Left kidney (tissue), 1 donor: ENCODE measurements at regions not wholly inside any gene's neighbourhood (a gene's known extent, or its start where the extent isn't known, plus 50 kb on each side); places are given as distances from the start of the nearest gene placed in this dataset.
"Not testable (repeated sequence)": the region's sequence is repeated elsewhere in the genome, so short reads cannot be mapped to it uniquely, and the experiment has no call there.

ENCODE experiments used
- DNase-seq: peaks from one replicate; pipeline ENCODE4 v3.0.0-alpha.2; 2013

- no peak for DNase-seq
Observed at GRCh38 chr6:37580176-37580955, 80.7 kb upstream of the CCDC167 start.

DNA sequence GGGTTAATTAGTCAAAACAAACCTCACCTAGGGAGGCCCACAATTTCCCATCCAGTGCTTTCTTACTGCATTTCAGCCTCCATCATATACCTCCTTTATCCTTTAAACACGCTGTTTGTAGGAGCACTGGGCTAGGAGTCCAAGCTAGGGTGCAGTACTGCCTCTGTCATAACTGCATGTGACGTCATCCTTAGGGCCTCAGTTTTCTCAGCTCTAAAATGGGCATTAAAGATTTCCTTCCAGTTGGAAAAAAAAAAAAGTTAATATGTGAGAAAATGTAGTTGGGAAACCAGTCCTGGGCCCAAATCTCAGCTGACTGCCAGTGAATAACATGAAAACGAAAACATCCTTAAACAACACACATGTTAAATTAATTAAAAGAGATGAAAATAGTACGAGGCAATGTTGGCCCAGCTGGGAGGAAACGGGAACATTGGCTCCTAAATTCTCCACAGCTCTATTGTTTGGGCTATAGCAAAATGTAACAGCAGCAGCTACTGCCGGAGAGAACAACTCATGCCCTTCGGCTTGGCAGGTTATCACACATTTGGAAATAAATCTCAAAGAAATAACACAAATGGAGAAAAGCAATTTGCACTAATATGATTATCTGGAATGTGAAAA, 79.9 kb upstream of the CCDC167 start:
- no peak for DNase-seq

DNA sequence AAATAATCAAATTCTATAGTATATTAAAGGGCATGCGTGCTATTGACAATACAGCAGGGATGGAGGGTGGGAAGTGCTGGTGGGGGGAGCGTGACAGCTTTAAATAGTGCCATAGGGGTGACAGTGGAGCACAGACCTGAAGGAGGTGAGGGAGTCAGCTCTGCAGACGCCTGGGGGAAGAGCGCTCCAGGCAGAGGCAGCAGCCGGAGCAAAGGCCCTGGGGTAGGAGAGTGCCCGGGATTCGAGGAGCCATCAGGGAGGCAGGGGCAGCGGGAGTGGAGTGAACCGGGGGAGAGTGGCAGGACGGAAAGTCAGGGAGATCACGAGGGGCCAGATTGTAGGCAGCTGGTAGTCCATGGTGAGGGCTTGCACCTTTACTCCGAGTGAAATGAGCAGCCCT, 78.4 kb upstream of the CCDC167 start:
- DNase-seq, result no peak

GRCh38 chr6:37576336-37576737, 76.6 kb upstream of the CCDC167 start:
- DNase-seq, result no peak

GRCh38 chr6:37575221-37575620, 75.5 kb upstream of the CCDC167 start:
- DNase-seq, result no peak

DNA sequence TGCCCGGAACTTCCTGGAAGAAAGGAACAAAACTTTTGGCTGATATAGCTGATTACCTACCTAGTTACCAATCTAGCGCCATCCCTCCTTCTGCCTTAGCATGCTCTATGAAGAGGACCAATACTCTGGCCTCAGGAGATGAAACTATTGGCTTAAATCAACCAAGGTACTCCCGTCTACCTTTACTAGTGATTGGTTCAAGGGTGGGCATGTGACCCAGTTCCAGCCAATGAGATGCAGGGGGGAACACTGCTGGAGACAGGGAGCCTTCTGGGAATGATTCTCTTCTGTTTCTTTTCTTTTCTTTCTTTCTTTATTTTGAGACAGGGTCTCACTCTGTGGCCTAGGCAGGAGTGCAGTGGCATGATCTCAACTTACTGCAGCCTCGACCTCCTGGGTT, 72.6 kb upstream of the CCDC167 start:
- no peak for DNase-seq

DNA sequence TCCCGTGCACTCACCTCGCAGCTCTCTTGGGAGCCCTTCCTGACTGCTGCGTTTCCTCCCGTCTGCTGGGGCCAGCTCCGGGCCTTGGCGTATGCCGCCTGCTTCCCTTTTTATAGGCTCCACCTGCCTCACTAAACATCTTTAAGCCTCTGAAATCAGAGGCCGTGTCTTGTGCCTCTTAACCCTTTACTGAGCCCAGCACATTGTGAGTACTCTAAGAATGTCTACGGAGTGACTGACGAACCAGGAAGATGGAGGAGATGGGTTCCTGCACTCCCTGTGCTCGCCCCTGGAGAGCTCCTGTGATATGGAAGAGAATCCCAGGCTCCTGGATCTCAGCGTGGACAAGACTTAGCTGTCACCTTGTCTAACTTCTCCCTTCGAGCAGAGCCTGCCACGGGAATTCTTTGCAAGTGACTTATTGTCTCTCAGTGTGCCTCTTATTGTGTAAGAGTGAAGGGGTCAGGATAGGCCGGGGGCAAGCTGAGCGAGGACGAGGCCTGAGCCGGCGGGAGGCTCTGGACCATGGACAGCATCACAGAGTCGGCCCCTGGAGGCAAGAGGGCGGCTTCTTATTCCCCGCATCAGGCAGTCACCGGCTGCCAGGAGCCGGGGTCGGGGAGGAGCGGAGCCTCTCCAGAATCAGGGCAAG, 70.9 kb upstream of the CCDC167 start:
- no peak for DNase-seq

GRCh38 chr6:37569743-37570481, 70.2 kb upstream of the CCDC167 start:
- DNase-seq, result no peak

DNA sequence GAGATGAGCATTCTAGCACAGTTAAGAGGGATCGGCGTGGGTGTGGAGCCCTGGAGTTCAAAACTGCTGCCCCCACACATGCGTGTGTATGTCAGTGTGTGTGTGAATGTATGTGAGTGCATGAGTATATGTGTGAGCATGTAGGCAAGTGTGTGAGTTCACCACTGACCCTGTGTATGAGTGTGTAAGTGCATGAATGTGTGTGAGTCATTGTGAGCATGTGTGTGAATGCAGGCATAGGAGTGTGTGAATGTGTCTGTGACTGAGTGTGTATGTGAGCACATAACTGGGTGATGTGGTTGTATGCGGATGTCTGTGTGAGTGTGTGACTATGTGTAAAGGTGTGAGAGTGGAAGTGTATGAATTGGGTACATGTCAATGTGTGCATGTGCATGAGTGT, 69.6 kb upstream of the CCDC167 start:
- DNase-seq, result no peak

DNA sequence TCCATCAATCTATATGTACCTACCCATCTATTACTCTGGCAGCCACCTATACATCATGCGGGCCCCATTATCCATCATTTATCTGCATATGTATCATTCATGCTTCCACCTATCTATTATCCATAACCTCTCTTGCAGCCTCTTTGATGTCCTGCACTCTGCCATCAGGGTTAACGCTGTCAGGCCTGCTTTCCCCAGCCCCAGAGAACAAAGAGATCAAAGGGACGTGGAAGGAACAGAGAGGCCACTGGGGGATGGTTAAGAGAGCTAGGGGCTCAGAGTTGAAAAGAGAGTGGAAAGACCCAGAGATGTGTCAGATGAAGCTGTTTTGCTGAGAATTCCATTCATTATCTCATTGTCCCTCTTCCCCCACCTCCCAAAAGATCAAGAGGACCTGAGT, 67.3 kb upstream of the CCDC167 start:
- DNase-seq, result no peak

DNA sequence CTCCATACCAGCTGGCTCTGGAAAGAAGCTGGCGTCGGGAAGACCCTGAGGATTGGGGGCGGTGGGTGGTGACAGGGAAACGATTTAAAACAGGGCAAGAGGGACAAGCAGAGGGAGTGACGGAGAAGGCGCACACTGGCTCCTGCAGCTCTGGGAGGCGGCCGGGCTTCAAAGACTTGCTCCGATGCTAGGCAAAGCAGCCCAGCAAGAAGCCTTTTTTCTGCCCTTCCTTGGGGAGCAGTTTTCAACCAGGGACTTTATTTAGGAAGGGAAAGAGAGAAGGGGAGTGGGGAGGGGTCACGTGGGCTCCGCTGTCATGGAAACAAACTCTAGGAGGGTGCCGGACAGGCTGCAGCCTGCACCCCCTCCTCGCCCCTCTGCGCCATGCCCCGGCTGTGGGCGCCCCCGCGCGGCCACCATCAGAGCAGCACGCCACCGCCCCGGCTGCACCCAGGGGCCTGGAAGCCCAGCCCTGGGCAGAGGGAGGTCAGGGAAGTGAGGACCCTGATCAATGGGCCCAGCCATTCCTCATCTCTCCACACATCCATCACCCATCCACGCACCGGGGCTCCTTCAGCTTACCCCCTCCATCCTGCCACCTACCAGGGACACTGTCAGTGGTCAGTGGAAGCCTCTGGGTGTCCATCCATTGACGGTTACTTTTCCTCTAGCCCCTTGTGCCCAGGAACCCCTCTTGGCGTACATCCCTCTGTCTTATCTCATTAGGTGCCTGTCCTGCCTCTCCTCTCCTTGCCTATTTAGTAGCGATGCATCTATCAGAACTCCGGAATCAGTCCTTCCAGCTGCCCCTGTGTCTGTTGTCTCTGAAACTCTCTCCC, 66.6 kb upstream of the CCDC167 start:
- DNase-seq, result peak; percentile 48

DNA sequence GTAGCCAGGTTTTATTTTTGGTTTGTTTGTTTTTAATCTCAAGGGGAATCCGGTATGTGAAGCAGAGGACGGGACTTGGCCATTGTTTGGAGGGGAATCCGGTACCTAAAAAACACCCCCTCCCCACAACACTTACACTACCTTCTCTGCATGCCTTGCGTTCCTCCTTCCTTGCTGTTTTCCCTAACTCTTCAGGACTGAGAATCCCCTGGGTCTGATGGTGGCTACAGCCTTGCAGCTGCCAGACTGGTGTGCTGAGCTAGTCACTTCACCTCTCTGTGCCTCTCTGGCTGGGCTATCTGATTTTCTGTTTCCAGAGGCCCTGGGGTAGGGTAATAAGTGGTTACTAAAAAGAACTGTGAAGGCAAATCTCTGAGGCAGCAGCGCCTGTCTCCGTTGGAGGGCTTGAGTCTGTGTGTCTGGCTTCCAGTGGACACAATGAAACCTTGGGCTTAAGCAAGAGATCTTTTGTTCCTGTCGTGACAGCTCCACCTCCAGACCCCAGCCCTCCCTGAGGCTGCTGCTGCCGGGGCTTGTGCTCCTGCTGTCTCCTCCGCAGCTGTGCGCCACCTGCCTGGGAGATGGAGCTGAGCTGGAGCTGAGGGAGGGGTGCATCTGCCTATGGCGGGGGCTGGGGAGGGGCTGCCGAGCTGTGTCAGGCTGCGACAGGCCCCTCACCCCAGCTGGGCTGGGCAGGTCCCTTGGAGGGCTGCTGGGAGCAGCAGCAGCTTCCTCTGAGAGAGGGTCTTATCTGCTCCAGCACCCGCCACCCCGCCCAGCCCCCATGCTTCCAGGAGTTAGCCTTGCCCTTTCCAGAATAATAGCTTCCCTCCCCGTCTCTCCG, 65.8 kb upstream of the CCDC167 start:
- DNase-seq, result no peak

- DNase-seq, result not testable (repeated sequence)
Observed at GRCh38 chr6:37562926-37563288, 63.2 kb upstream of the CCDC167 start.

DNA sequence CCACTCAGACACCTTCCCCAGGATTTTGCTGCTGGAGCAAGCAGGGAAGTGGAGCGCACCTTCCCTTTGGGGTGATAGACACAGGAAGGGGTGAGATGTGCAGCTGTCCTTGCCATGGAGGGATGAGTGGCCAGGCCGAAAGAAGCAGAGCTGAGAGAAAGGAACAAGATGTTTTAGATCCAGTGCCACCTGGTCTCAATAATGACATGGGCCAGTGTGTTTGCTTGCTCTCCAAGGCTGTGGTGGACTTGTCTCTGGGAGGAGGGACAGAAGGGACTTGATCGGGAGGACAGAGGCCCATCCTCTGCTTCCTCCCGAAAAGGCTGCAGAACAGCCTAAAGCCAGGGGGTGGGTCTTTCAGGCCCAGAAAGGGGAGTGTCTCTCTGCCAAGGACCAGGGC, 61.7 kb upstream of the CCDC167 start:
- DNase-seq, result no peak

- DNase-seq, result no peak
Observed at GRCh38 chr6:37560737-37561103, 61.0 kb upstream of the CCDC167 start.

DNA sequence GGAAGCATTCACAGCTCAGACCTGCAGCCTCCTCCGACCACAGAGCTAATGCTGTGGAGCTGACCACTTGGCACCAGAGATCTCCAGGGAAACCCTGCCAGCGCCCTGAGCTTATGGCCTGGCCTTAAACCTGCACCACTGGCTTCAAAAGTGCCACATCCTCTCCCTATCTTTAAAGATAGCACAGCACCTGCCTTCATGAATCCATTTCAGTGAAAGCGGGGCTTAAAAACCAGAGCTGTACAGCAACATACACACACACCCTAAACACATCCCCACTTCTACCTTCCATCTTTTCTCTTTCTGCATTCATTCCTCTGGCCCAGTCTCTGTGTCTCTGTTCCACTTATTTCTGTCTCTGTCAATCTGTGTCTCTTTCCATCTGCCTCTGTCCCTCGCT, 59.8 kb upstream of the CCDC167 start:
- no peak for DNase-seq

DNA sequence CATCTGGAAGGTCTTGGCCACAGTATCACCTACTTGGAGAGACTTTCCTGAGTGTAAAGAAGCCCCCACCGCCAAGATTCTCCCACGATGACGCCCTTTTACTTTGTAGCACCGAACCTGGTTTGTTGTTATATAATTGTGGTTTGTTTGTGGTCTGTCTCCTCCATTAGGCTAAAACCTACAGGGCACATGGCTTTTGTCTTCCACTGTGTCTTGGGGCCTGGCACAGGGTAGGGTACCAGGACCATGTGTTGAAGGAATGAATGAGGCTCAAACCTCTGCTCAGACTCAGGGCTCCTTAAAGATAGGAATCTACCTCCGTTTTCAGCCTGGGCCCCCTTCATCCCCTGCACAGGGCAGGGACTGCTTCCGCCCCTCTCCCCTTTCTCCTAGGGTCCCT, 59.4 kb upstream of the CCDC167 start:
- DNase-seq, result no peak

DNA sequence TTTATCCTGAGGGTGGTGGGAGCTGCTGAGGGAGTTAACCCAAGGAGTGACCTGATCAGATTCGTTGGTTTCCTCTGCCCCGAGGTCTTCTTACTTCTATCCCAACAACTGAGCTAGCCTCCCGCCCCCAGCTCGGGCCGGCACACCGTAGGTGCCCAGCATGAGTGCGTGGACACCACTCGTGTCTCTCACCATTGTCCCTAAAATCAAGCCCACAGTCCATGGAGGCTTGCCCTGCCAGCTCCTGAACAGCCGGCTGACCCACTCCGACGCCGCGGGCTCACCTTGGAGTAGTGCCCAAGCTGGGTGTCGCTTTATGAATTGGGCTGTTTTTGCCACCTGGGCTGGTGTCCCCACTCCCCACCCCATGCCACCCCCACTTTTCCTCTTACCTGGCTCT, 59.0 kb upstream of the CCDC167 start:
- DNase-seq, result no peak

DNA sequence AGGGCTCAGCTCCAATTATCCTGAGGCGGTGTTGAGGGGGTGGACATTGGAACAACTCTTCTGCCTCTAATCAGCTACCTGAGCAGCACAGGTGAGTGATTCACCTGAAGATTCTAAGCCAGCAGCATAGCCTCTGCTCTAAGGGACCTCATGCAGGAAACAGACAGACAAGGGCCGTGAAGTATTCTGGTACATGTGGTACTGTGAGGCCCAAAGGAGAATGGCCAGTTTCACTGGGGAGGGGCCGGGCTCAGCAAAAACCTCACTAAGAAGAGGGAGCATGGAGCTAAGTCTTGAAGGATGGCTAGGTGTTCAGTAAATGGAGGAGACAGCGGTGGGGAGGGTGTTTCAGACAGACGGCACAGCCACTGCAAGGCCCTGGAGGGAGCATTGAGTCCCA, 58.5 kb upstream of the CCDC167 start:
- DNase-seq, result no peak

- no peak for DNase-seq
Observed at GRCh38 chr6:37557645-37558114, 58.0 kb upstream of the CCDC167 start.
